ENCODE measurements at regions not wholly inside any gene's neighbourhood (a gene's known extent, or its start where the extent isn't known, plus 50 kb on each side); places are given as distances from the start of the nearest gene placed in this dataset.
A peak's percentile ranks its signal among the peaks of the same experiment; 100 is the strongest.
"Not testable (repeated sequence)": the region's sequence is repeated elsewhere in the genome, so short reads cannot be mapped to it uniquely, and the experiment has no call there.

- no peak for DNase-seq (ENCODE audit: low read depth)
Measured at GRCh38 chr5:117621921-117622320, 1047.3 kb upstream of the SEMA6A start.

DNA sequence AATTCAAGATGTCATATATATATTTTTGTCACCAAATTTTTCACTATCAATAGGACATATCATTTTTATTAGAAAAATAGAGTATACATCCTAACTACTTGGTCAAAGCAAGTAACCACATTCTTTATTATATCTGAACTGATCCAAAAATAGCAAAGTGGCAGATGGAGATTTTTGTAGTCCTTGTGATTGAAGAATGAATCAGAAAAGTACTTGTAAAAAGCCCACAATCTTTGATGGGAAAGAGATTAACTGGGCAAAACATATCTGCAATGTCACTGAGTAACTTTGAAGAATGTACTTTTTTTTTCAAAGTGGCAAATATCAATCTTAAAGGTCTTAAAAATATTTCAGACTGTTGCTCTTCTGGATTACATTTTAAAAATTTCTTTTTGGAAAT, 1040.6 kb upstream of the SEMA6A start:
- no peak for DNase-seq (ENCODE audit: low read depth)

DNA sequence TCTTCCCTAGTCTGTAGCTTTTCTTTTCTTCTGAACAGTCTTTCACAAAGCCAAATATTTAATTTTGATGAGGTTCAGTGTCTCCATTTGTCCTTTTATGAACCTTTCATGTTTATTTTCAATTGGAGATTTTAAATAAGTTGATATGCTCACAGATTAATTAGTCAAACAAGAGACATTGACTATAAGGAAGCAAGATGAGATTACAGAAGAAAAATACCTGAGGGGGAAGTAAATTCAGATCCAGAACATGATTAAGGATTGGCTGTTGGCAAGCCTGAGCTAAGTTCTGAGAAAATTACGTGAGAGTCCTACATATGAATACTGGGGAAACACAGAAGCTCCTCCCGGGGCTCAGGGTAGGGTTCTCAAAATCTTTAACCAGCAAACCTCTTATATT, 1039.8 kb upstream of the SEMA6A start:
- DNase-seq (ENCODE audit: low read depth): no peak

- DNase-seq (ENCODE audit: low read depth): no peak
Measured at GRCh38 chr5:117604845-117605244, 1030.2 kb upstream of the SEMA6A start.

- not testable (repeated sequence) for DNase-seq (ENCODE audit: low read depth)
Measured at GRCh38 chr5:117599811-117600210, 1025.2 kb upstream of the SEMA6A start.

DNA sequence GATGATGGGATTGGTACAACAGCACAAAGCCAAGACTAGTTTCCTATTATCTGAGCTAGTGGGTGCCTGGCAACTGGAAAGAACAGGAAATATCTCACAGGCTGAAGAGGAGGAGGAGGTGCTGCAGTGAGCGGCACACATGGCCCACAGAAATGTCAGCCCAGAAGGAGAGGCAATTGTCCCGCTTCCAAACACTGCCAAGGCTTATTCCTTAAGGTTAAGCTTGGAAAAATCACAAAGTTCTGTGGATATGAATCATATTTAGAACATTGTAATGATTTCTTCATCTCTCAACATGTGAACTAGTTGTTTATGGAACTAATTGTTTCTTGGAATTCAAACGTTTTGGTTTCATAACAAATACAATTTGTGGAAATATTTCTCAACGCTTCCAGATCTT, 1019.5 kb upstream of the SEMA6A start:
- DNase-seq (ENCODE audit: low read depth): peak; percentile 69

- no peak for DNase-seq (ENCODE audit: low read depth)
Measured at GRCh38 chr5:117590944-117591343, 1016.3 kb upstream of the SEMA6A start.

- no peak for DNase-seq (ENCODE audit: low read depth)
Measured at GRCh38 chr5:117588611-117589010, 1014.0 kb upstream of the SEMA6A start.

GRCh38 chr5:117587111-117587510, 1012.5 kb upstream of the SEMA6A start:
- DNase-seq (ENCODE audit: low read depth): no peak

- no peak for DNase-seq (ENCODE audit: low read depth)
Measured at GRCh38 chr5:117568622-117569021, 994.0 kb upstream of the SEMA6A start.

- no peak for DNase-seq (ENCODE audit: low read depth)
Measured at GRCh38 chr5:117568126-117568525, 993.5 kb upstream of the SEMA6A start.

DNA sequence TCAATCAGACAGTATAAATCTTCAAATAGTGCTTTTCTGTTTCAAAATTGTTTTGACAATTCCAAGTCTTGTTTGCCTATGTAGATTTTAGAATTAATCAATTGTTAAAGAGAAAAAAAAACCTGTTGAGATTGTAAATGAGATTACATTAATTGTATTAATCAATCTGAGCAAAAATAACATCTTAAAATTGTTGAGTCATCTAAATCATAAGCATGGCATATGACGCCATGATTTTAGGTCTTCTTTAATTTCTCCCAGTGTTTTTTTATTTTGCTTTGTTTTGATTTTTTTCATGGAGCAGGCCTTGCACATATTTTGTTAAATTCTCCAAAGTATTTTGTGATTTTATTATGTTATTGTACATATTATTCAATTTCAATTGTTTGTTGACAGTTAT, 988.0 kb upstream of the SEMA6A start:
- no peak for DNase-seq (ENCODE audit: low read depth)

DNA sequence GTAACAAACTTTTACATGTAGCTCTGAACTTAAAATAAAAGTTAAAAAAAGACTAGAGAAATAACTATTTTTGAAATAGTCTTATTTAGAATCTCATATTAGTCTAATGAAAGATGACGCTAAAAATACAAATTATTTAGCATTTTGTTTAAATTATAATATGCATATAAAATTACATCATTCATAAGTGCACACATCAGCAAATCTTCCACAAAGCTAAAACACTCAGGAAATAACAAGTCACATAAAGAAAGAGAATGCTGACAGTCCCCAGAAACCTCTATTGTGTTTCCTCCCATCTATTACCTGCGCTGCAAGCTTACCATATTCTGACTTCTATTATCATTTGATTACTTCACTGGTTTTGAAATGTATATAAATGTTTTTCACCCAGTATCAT, 986.9 kb upstream of the SEMA6A start:
- DNase-seq (ENCODE audit: low read depth): no peak

GRCh38 chr5:117559005-117559844, 984.6 kb upstream of the SEMA6A start:
- DNase-seq (ENCODE audit: low read depth): no peak

GRCh38 chr5:117551236-117551635, 976.6 kb upstream of the SEMA6A start:
- no peak for DNase-seq (ENCODE audit: low read depth)

DNA sequence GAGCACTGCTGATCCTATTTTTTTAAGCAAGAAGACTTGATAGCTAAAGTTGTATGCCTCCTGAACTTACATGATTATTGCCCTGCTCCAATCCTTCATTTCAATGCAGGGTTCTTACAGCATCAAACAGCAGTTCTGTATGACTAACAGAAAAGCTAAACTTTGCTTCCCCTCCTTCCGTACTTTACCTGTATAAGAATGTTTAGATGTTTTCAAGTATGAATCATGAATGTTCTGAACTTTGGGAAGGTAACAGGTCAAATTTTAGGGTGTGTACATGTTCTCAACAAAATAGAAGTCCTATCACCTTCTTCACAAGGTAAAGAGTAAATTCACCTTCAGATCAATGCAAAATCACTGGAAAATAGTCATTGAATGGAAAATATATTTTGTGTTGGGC, 972.6 kb upstream of the SEMA6A start:
- DNase-seq (ENCODE audit: low read depth): no peak

- DNase-seq (ENCODE audit: low read depth): no peak
Measured at GRCh38 chr5:117539692-117540091, 965.1 kb upstream of the SEMA6A start.

GRCh38 chr5:117533792-117534191, 959.2 kb upstream of the SEMA6A start:
- DNase-seq (ENCODE audit: low read depth): no peak

DNA sequence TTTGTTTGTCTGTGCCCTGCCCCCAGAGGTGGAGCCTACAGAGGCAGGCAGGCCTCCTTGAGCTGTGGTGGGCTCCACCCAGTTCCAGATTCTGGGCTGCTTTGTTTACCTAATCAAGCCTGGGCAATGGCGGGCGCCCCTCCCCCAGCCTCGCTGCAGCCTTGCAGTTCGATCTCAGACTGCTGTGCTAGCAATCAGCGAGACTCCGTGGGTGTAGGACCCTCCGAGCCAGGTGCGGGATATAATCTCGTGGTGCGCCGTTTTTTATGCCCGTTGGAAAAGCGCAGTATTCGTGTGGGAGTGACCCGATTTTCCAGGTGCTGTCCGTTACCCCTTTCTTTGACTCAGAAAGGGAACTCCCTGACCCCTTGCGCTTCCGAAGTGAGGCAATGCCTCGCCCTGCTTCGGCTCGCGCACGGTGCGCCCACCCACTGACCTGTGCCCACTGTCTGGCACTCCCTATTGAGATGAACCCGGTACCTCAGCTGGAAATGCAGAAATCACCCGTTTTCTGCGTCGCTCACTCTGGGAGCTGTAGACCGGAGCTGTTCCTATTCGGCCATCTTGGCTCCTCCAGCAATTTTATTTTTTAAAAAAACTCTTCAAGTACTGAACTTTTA, 958.5 kb upstream of the SEMA6A start:
- DNase-seq (ENCODE audit: low read depth): not testable (repeated sequence)

GRCh38 chr5:117519957-117520500, 945.4 kb upstream of the SEMA6A start:
- no peak for DNase-seq (ENCODE audit: low read depth)

DNA sequence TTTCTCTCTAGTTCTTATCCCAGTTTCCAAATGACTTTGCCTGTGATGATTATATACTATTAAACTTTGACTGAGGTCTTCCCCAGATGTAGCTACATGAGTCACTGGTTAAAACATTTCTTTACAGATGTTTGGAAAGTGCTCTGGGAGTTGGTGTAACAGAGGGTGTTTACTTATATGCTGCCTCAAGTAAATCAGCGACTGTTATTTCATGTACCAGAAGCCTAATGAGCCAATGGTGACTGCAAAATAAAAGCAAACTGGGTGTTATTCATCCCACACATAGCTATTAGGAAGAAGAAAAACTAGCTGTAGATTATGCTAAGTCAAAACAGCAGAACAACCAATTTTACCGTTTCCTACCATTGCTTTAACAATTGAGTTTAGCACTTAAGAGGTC, 929.7 kb upstream of the SEMA6A start:
- no peak for DNase-seq (ENCODE audit: low read depth)

DNA sequence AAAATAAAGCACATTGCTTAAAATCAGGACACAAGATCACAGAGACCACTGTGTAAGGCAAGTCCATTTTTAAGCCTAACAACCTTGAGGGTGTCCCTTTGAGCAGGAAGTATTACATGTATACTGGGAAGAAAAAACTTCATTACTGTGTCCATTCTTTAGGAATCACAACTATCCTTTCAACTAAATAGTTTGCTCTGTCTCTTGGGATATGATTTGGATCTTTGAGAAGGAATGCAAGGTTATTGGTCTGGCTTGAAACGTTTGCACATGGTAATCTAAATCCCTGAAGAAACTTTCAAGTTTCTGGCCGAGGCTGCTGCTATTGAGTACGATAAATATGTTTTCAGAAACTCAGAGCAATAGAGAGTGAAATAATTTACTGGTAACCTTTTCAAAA, 923.0 kb upstream of the SEMA6A start:
- DNase-seq (ENCODE audit: low read depth): no peak

DNA sequence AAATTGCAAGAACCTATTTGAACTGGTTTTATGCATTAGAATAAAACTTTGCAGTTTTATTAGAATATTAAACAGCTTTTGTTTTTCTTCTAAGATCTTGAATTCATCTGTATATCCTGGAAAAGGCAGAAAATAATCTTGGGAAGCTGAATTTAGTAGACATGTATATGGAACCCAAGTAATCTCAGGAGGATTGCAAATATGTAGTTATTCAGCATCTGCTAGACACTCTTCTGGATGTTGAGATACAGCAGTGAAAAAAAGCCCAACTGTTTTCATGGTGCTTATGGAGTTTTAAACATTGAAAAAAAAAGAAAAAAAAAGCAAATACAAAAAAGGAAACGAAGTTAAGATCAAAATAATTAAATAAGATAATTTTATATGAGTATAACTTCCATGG, 922.2 kb upstream of the SEMA6A start:
- DNase-seq (ENCODE audit: low read depth): no peak

- DNase-seq (ENCODE audit: low read depth): no peak
Measured at GRCh38 chr5:117494188-117494587, 919.6 kb upstream of the SEMA6A start.
